HG03442 (cell line): ENCODE measurements at regions not wholly inside any gene's neighbourhood (a gene's known extent, or its start where the extent isn't known, plus 50 kb on each side); places are given as distances from the start of the nearest gene placed in this dataset.
"Not testable (repeated sequence)": the region's sequence is repeated elsewhere in the genome, so short reads cannot be mapped to it uniquely, and the experiment has no call there.

Experiments used
- ATAC-seq: cut with Tn5 transposase; IDR thresholded peaks from one replicate; pipeline ENCODE4 v1.9.1; 2021; ENCODE audit warnings: mild to moderate bottlenecking, moderate library complexity; ENCODE audit not compliant: unreplicated experiment

DNA sequence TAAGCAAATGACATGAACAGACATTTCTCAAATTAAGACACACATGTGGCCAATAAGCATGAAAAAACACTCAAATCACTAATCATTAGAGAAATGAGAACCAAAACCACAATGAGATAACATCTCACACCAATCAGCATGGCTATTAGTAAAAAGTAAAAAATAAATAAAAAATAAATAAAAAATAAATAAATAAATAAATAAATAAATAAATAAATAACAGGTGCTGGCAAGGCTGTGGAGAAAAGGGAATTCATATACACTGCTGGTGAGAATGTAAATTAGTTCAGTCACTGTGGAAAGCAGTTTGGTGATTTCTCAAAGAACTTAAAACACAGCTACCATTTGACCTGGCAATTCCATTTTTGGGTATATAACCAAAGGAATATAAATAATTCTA is 167.1 kb upstream of the CNKSR2 start:
- ATAC-seq, result no peak

DNA sequence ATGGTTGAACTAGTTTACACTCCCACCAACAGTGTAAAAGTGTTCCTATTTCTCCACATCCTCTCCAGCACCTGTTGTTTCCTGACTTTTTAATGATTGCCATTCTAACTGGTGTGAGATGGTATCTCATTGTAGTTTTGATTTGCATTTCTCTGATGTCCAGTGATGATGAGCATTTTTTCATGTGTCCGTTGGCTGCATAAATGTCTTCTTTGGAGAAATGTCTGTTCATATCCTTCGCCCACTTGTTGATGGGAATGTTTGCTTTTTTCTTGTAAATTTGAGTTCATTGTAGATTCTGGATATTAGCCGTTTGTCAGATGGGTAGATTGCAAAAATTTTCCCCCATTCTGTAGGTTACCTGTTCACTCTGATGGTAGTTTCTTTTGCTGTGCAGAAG is 155.0 kb upstream of the CNKSR2 start:
- not testable (repeated sequence) for ATAC-seq

DNA sequence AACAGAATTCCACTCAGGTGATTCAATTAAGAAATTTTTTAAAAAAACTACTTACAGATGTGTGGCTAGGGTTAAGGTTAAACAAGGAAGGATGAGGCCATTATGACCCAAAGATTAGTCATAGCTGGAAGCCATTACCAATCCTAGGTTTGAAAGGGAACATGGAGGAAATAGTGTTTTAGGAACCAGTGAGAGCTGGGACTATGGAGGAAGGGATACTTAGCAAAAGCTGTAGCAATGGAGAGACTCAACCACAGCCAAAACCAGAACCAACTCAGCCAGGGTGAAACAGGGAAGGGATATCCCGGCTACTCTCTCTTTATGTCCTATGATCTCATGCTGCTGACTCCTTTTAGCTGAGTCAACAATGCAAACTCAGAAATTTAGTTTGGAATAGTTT is 148.6 kb upstream of the CNKSR2 start:
- no peak for ATAC-seq

DNA sequence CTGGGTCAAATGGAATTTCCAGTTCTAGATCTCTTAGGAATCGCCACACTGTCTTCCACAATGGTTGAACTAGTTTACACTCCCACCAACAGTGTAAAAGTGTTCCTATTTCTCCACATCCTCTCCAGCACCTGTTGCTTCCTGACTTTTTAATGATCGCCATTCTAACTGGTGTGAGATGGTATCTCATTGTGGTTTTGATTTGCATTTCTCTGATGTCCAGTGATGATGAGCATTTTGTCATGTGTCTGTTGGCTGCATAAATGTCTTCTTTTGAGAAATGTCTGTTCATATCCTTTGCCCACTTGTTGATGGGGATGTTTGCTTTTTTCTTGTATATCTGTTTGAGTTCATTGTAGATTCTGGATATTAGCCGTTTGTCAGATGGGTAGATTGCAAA is 145.2 kb upstream of the CNKSR2 start:
- not testable (repeated sequence) for ATAC-seq

DNA sequence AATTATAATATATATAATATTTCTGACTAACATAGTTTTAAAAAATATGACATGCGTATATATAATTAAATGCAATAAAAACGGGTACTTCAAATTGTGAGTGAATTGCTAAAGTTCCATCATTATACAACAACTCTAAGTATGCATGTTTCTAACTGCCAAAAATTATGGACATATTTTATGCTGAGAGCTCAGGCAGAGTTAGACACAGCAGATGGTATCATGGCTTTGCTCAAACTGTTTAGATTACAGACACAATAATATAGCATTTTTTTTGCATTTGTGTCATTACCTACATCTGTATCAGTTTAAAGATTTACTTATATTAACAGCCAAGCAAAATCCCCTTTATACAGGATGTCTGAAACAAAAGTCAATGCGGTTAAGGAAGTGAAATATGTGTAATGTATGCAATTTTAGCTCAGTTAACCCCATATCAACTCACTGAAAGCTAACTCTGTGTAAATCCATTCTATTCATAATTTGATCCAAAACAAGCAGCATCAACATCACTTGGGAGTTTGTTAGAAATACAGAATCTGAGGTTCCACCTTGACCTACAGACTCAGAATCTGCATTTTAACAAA is 119.1 kb upstream of the CNKSR2 start:
- ATAC-seq, result peak; percentile 76

DNA sequence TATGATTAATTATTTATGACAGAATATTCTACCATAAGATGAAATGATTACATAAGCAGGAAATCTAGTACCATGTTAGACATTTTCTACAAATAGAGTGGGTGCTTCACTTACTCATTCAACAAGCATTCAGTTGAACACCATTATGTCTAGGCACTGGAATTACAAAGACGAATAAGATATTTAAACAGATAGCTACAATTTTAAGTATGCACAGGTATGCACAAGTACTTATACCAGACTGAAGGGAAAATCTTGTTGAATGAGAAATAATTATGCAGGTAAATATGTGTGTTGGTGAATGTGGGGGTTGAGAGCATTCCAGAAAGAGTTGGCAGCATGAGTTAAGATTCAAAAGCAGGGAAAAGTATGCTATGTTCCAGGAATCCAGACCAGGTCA is 107.3 kb upstream of the CNKSR2 start:
- no peak for ATAC-seq

DNA sequence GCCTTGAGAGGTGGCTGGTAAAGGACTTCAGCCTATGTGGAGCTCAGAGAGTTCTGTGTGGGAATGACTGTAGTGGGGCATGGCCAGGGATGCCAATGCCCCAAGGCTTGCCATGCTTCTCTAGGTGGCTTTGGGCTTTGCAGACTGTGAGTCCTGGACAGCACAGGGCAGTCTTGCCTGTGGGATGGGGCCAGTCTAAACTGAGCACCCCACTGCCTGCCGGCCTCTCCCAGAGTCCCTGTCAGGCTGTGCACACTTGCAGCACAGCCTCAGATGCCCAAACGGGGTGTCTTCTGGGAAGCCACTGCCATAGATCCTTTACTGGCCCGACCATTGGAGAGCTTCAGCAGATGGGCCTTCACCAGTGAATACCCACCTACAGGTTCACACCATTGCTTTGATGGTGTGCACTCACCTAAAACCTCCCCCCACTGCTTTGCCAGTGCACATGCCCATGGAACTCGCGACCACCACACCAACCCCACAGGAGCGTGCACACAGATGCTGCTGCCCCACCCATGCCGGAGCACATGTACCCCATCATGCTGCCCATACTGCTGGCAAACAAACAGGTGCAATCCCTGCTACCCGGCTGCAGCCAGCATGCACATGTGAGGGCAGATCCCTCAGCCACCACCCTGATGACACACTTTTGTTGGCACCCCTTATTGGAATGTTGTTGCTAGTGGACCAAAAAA is 97.3 kb upstream of the CNKSR2 start:
- no peak for ATAC-seq

DNA sequence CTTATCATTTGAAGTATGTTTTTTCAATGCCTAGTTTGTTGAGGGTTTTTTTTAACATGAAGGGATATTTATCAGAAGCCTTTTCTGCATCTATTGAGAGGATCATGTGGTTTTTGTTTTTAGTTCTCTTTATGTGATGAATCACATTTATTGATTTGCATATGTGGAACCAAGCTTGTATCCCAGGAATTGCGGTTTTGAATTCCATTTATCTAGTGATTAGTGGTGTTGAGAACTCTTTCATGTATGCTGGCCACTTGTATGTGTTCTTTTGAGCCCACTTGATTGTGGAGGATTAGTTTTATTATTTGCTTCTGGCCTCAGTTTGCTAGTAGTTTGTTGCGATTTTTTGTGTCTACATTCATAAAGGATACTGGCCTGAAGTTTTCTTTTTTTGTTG is 85.0 kb upstream of the CNKSR2 start:
- ATAC-seq, result no peak

DNA sequence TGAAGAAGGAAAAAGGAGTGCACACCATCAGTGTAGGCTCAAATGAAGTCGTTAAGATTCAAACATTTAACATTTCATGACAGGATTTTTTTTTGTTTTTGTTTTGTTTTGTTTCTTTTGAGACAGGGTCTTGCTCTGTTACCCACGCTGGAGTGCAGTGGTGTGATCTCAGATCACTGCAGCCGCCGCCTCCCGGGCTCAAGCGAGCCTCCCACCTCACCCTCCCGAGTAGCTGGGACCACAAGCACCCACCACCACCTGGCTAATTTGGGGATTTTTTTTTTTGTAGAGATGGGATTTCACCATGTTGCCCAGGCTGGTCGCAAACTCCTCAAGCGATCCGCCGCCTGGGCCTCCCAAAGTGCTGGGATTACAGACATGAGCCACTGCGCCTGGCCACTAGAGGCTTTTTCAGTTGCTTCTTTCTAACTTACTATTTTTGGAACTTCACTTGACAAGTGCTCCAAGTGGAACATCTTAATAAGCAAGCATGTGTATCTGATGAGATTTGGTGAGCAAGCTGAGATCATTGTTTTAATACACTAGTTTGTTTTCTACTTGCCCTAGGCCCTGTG is 78.9 kb upstream of the CNKSR2 start:
- ATAC-seq, result no peak

DNA sequence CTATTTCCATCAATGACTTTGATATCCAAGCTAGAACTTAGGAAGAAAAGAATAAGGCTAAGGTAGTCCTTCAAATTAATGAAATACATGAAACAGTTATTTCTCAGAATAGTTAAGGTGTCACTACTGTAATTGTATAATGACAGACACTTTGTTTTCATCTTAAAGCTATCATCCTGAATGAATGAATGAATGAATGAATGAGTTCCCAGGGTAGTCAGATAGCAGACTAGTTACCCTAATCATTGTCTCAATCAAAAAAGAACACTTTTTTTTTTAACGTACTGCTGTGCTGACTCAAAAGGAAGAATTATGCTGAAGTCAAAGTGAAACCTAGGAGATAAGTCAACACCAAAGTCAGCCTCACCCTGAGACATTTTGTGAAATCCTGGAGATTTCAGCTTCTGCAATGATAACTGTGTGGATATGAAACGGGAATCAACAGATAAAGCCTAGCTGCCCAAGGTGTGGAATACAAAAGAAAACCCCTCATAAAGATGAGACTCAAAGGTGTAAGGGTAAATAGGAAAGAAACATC is 68.3 kb upstream of the CNKSR2 start:
- no peak for ATAC-seq

DNA sequence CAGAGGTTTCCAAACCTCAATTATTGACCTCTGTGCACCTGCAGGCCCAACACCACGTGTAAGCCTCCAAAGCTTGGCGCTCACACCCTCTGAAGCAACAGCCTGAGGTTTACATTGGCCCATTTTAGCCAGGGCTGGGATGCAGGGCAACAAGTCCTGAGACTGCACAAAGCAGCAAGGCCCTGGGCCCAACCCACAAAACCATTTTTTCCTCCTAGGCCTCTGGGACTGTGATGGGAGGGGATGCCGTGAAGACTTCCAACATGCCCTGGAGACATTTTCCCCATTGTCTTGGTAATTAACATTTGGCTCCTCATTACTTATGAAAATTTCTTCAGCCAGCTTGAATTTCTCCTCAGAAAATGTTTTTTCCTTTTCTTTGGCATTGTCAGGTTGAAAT is 54.9 kb upstream of the CNKSR2 start:
- ATAC-seq, result no peak
